Skin of body (tissue), 1 donor: ENCODE measurements at regions not wholly inside any gene's neighbourhood (a gene's known extent, or its start where the extent isn't known, plus 50 kb on each side); places are given as distances from the start of the nearest gene placed in this dataset.

Experiments
- DNase-seq: peaks from one replicate; lab custom pipeline; 2025; lab: John Stamatoyannopoulos, UW

DNA sequence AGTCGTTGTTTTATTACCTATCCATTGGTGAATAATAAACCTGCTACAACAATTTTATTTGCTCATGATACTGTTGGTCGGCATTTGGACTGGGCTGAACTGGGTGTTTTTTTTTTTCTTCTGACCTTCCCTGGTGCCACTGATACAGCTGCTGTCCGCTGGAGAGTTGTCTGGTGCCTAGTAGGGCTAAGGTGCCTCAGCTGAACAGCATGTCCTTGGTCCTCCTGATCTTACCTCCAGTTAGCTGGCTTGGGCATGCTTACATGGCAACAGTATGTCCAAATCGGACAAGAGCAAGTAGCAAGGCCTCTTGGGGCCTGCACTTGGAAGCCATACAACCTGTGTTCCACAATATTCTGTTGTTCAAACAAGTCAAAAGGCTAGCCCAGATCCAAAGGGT, 563.4 kb downstream of the BMP2 start:
- DNase-seq = no peak

GRCh38 chr20:7332169-7332568, 564.7 kb downstream of the BMP2 start:
- no peak for DNase-seq

DNA sequence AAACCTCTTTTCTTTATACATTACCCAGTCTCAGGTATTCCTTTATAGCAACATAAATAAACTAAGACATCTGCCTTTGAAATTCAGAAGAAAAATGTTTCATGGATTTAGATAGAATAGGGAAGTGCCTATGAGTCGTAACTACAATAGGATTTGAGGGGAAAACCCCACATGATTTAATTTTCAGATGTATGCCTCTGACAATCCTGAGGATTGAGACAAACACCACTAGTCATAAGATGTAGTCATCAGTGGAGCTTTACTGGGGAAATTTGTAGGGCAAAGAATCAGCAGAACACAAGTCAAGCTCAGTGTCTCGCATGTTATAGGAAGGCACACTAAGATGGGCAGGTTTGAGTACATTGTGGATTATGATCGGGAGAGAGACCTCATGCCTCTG, 566.4 kb downstream of the BMP2 start:
- no peak for DNase-seq

- no peak for DNase-seq
These were observed 578.5 kb downstream of the BMP2 start for GRCh38 chr20:7346026-7346425.

DNA sequence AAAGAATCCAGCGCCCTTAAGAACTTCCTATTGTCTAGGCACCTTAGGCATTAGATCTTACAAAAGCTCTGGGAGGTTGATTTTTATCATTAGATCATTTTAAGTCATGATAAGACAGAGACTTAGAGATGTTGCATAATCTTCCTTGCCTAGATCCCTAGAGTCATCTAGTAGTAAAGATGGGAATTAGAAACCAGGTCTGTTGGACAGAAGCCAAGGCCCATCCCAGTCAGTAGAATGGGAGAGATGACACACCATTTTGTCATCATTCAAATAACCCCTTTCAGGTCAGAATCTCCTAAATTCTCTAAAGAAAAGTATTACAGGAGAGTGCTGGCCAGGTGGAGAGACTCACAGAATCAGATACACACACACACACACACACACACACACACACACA, 579.1 kb downstream of the BMP2 start:
- DNase-seq = no peak

GRCh38 chr20:7347409-7347808, 579.9 kb downstream of the BMP2 start:
- DNase-seq = no peak

DNA sequence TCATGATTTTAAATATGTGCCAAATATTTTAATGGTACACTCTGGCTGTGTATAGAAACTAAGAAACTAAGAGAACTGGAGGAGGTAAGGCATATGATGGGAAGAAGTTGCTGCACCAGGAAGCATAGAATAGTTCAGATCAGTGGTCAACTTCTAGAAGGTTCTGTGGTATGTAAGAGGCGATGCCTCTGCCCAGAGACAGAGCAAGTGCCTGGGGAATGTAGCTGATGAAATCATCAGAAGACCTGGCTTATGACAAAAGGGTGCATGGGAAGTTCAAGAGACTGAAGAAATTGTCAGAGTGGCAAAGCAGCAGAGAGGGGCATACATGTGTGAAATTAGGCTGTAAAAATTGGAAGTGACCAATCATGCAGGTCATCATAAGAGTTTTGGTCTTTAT, 580.8 kb downstream of the BMP2 start:
- no peak for DNase-seq

GRCh38 chr20:7352165-7352564, 584.7 kb downstream of the BMP2 start:
- DNase-seq = no peak

DNA sequence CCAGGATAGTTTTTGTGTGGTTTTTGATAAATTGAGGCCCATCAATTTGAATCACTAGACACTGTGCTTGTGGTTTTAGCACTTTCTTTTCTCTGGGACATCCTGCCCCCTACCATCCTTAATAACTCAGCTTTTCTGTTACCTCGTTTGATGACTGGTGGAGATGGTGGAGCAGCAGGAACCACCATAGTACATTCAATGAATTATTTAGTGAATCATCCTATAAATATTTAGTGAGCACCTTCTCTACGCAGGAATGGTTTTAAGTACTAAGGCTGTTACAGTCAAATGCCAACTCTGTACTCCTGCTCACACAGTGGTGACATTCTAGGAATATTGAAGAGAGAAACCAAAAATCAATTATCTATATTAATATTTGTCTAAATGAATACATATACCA, 585.2 kb downstream of the HAO1 start:
- DNase-seq = no peak

- DNase-seq = no peak
These were observed 581.6 kb downstream of the HAO1 start for GRCh38 chr20:7358670-7359069.

DNA sequence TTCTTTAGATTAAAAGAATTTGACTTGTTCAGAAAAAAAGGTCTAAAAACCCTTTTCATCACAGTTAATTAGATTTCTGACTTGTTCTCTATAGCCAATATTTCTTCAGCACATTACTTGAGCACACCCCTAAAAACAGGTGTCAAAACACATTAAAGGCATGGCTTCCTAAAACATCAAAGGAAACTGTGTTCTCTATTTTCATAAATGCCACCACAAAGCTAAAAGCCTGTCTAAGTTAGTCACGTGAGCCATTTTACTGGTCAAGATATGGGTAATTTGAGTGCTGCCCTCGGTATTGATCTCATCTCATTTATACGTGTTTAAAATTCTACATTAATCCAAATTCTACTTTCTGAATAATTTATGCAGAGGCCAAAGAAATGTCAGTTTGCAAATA, 580.5 kb downstream of the HAO1 start:
- no peak for DNase-seq

GRCh38 chr20:7361321-7361720, 578.9 kb downstream of the HAO1 start:
- DNase-seq = no peak

DNA sequence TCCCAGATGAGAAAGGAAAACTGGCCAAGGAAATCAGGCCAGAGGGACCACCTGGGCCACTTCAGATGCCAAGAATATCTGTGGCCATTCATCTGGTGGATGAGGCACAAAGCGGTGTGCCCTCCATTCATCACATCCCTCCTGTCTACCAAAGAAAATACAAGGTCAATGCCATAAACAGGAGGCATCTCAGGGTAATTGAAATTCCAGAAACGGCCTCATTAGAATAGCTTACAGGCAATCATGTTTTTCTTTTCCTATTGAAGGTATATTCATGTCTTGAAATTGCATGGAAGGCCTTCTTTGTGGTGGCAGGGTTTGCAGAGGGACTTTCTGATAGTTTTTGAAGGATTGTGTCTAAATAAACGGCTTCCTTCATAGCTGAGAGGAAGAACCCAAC, 578.3 kb downstream of the HAO1 start:
- DNase-seq = no peak

DNA sequence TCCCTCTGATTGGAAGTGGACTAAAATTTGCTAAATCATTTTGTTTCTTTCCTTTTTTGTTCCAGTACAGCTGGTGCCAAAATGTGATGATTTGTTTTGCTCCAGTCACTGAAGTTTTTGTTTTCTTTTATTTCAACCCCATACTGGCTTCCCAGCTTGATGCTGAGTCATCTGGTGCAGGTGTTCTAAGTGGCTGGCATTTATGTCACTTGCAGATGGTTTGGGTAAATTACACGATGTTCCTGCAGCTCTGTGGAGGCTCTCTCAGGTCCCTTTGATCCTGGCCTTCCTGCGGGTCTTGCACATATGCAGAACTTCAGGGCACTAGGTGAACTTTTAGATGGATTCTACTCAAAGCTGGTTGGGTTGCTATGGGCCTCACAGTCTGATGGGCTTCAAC, 577.7 kb downstream of the HAO1 start:
- no peak for DNase-seq

DNA sequence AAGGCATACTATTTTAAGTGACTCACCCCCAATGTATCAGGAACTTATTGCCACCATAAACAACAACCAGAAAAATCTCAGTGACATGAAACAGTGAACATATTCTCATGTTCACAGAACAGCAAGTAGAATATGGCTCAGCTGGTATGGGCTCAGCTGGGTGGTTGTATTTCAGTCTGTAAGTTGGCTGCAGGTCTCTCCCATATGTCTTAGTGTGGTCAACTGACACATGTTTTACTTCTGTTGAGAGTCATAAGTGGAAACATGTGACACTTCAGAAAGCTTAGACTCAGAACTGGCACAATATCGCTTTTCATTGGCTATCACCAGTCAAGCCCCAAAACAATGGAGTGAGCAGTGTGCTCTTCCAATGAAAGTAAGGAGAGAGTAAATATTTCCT, 574.1 kb downstream of the HAO1 start:
- no peak for DNase-seq

- DNase-seq = peak; percentile 6
These were observed 568.6 kb downstream of the HAO1 start for GRCh38 chr20:7371518-7372163.

DNA sequence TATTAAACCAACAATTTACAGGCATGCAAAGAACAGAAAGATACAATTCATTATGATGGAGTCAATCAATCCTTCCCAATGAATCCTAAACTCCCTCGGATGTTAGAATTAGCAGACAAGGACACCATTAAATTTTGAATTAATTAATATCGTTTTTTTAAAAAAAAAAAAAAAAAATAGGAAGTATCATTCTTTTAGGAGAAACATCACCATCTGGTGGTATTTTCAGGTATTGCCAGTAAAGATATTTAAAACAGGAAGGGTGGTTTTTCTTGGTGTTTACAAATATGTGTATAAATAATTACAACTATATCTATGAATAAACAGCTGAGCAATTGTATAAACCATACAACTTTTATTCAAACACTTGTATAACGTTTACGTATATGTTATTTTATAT, 564.4 kb downstream of the HAO1 start:
- DNase-seq = no peak

DNA sequence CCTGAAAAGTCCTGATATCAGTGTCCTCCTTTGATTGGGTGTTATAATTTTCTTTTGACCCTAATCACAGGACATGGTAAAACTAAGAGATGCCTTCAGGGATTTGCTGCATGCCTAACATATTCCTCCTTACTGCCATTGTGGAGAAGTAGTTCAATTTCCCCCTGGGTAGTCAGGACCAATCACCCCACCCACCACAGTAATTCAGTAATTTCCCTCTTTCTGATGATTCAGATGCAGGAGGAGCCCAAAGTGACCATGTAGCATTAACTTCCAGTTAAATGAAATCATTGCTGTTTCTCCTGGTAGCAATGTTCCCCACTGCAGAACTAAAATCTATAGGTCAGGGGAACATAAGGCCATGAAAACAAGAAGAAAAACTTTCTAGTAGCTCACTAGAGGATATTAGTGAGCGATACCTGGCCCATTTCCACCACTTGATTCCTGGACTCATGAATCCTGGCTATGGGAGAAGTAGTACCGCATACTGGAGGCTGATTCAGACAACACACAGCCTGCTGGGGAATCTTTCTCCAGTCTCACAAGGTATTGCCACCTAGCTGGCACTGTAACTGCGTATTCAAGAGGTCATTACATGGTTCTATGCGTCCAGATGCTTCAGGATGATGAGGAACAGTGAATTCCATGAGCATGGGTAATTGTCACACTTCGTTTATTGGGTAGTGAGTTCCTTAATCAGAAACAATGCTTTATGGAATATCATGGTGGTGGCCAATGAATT, 561.2 kb downstream of the HAO1 start:
- no peak for DNase-seq

- DNase-seq = no peak
These were observed 560.5 kb downstream of the HAO1 start for GRCh38 chr20:7379621-7380220.

GRCh38 chr20:7383216-7383615, 557.0 kb downstream of the HAO1 start:
- no peak for DNase-seq

DNA sequence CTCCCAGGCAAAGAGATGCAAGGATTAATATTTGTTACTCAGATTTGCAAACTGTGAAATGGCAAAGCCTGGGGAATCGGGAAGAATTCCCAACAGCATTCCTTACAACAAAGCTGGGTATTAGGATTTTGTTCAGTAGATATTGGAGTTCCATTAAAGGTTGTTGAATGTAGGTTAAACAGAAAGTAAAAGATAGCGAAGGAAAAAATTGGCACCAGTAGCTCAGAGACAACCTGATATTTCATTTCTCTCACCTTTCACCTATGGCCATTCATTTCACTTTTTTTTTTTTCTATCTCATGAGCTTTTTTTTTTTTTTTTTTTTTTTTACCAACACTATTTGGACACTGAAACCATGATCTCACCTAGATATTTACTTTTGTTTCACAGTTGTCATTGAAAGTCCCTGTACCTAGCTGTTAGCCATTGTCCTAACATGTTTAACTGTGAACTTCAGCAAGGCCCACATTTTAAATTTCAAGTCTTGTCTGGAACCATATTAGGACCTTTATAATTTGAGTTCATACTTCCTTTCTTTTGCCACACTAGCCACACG, 552.5 kb downstream of the HAO1 start:
- DNase-seq = no peak

GRCh38 chr20:7389216-7389615, 551.0 kb downstream of the HAO1 start:
- DNase-seq = no peak
